Keratinocyte (primary cell): ENCODE measurements at regions not wholly inside any gene's neighbourhood (a gene's known extent, or its start where the extent isn't known, plus 50 kb on each side); places are given as distances from the start of the nearest gene placed in this dataset.

Experiments
- DNase-seq: peaks from one replicate; pipeline ENCODE4 v3.0.0-alpha.2; 2011; ENCODE audit warnings: low read depth, missing footprints, low spot score
- FAIRE-seq: peaks from 2 replicates; lab custom pipeline; 2011; peaks lifted over from hg19 to GRCh38; lab: Jason Lieb, UNC
- H2AFZ ChIP-seq: 2 replicates; pipeline ENCODE4 v1.6.0; 2012; ENCODE audit warnings: low read length, control low read depth, inconsistent platforms; ENCODE audit not compliant: control insufficient read depth
- H3K27ac ChIP-seq: 2 replicates; pipeline ENCODE4 v1.5.1; 2011; ENCODE audit warnings: low read length; ENCODE audit not compliant: control insufficient read depth, insufficient read depth
- H3K27me3 ChIP-seq: 3 replicates; pipeline ENCODE4 v1.6.0; 2011; ENCODE audit warnings: low read length; ENCODE audit not compliant: control insufficient read depth, insufficient read depth; ENCODE audit errors: extremely low read depth
- H3K36me3 ChIP-seq, 2 experiments: 2 replicates in 1 of 2; 3 replicates in 1 of 2; pipeline ENCODE4 v1.5.1; 2011; ENCODE audit warnings: low read length in 2 of 2, mild to moderate bottlenecking in 1 of 2; ENCODE audit not compliant: control insufficient read depth in 2 of 2, insufficient read depth in 2 of 2; ENCODE audit errors: extremely low read depth in 1 of 2
- H3K4me1 ChIP-seq: 3 replicates; pipeline ENCODE4 v1.5.1; 2011; ENCODE audit warnings: low read length; ENCODE audit not compliant: control insufficient read depth, insufficient read depth; ENCODE audit errors: extremely low read depth
- H3K4me2 ChIP-seq: 3 replicates; pipeline ENCODE4 v1.6.0; 2011; ENCODE audit warnings: low read depth, low read length; ENCODE audit not compliant: control insufficient read depth, insufficient read depth; ENCODE audit errors: extremely low read depth
- H3K4me3 ChIP-seq, 3 experiments: fragments of 200-600 bp in 1 of 3; sonication (generic) in 1 of 3; 2 replicates in 2 of 3; 3 replicates in 1 of 3; pipeline ENCODE4 v1.5.1; 2011 to 2016; ENCODE audit warnings: low read length in 3 of 3, mild to moderate bottlenecking in 3 of 3, control low read depth in 2 of 3, inconsistent platforms in 1 of 3, low read depth in 1 of 3, mixed read lengths in 1 of 3, mixed run types in 1 of 3, moderate library complexity in 1 of 3; ENCODE audit not compliant: control insufficient read depth in 2 of 3, insufficient read depth in 2 of 3; ENCODE audit errors: extremely low read depth in 1 of 3
- H3K79me2 ChIP-seq: 2 replicates; pipeline ENCODE4 v1.6.0; 2012; ENCODE audit warnings: low read length; ENCODE audit not compliant: control insufficient read depth, insufficient read depth
- H3K9ac ChIP-seq: 3 replicates; pipeline ENCODE4 v1.6.0; 2011; ENCODE audit warnings: low read length; ENCODE audit not compliant: control insufficient read depth, insufficient read depth; ENCODE audit errors: extremely low read depth
- H3K9me1 ChIP-seq: 3 replicates; pipeline ENCODE4 v1.6.0; 2011; ENCODE audit warnings: low read length; ENCODE audit not compliant: control insufficient read depth, insufficient read depth; ENCODE audit errors: extremely low read depth
- H3K9me3 ChIP-seq: 2 replicates; pipeline ENCODE4 v1.5.1; 2012; ENCODE audit warnings: low read depth, low read length; ENCODE audit not compliant: control insufficient read depth
- H4K20me1 ChIP-seq: 3 replicates; pipeline ENCODE4 v1.6.0; 2011; ENCODE audit warnings: low read length; ENCODE audit not compliant: control insufficient read depth, insufficient read depth; ENCODE audit errors: extremely low read depth
- CTCF ChIP-seq, 3 experiments: IDR thresholded peaks in 1 of 3; conservative IDR thresholded peaks in 1 of 3; optimal IDR thresholded peaks in 1 of 3; 2 replicates in 2 of 3; 3 replicates in 1 of 3; pipeline versions ENCODE3 to v1.5.1; 2011; ENCODE audit warnings: low read length in 3 of 3, mild to moderate bottlenecking in 3 of 3, moderate library complexity in 2 of 3, control low read depth in 1 of 3, inconsistent platforms in 1 of 3; ENCODE audit not compliant: insufficient read depth in 2 of 3; ENCODE audit errors: extremely low read depth in 1 of 3
- EZH2 ChIP-seq: IDR thresholded peaks from one replicate; pipeline ENCODE4 v1.6.1; 2012; ENCODE audit warnings: inconsistent platforms, mild to moderate bottlenecking, low read length, moderate library complexity
- dilution Hi-C: fragments of 300-500 bp; cut with MboI; formaldehyde crosslinking; loops from one replicate; pipeline ENCODE4 v1.7.0; 2020; ENCODE audit warnings: low sequenced_read_pairs; ENCODE audit not compliant: extremely low pct_ligation_motif_present

DNA sequence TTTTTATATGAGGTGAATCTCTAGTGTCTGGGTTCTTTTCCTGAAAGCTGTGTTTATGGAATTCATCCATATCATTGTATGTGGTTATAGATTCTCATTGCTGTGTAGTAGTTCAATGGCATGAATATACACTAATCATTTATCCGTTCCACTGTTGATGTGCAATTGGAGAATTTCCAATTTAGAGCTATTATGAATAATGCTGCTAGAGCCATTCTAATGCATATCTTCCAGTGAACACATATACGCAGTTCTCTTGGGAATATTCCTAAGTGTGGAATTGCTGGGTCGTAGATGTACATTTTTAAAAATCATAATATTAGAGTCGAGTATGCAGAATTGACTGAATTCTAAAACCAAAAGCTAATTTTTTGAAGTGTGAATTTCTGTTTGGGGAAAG, 327.5 kb upstream of the JAG1 start:
- Histone ChIP-seq H3K9ac (peak overlapping the region; percentile 45), H3K9me1 (no peaks in the 10 kb centered on the region), H3K4me3 (peak overlapping the region in 1 of 3 experiments; percentile 34), H3K4me2 (peak overlapping the region; percentile 54), H3K79me2 (no peaks in the 10 kb centered on the region), H3K9me3 (no peaks in the 10 kb centered on the region), H3K36me3 (no peaks in the 10 kb centered on the region), H4K20me1 (no peaks in the 10 kb centered on the region), H3K27ac (peak overlapping the region; percentile 89), H3K4me1 (peaks cover 34% of the 10 kb centered on the region), H2AFZ (no peak overlapping the region), H3K27me3 (no peaks in the 10 kb centered on the region)
- FAIRE-seq: peak; percentile 61
- TF ChIP-seq EZH2 (no peak), CTCF (optimal IDR thresholded peaks at IDR 0.05 in 1 of 3, IDR thresholded peaks at IDR 0.05 in 1 of 3, conservative IDR thresholded peaks at IDR 0.05 in 1 of 3; ENCODE audit: extremely low read depth in 1 of 3, insufficient read depth in 2 of 3, low read length in 3 of 3) (no peak)
- no peak for DNase-seq
- dilution Hi-C loops: no loop called here

GRCh38 chr20:11001764-11002540, 328.2 kb upstream of the JAG1 start:
- H3K9me1 ChIP-seq: no peaks in the 10 kb centered on the region
- peak; percentile 97 for DNase-seq
- no peaks in the 10 kb centered on the region for H3K79me2 ChIP-seq
- TF ChIP-seq CTCF (optimal IDR thresholded peaks at IDR 0.05 in 1 of 3, IDR thresholded peaks at IDR 0.05 in 1 of 3, conservative IDR thresholded peaks at IDR 0.05 in 1 of 3; ENCODE audit: extremely low read depth in 1 of 3, insufficient read depth in 2 of 3, low read length in 3 of 3): no peak
- dilution Hi-C loops: no loop called here
- FAIRE-seq: peak; percentile 99
- peak overlapping the region in 1 of 3 experiments; percentile 30 for H3K4me3 ChIP-seq
- H4K20me1 ChIP-seq: no peaks in the 10 kb centered on the region
- H3K4me1 ChIP-seq: peaks cover 34% of the 10 kb centered on the region
- H3K9ac ChIP-seq: peak overlapping the region; percentile 56
- H3K9me3 ChIP-seq: no peaks in the 10 kb centered on the region
- no peaks in the 10 kb centered on the region for H3K36me3 ChIP-seq
- H2AFZ ChIP-seq: no peak overlapping the region
- H3K27ac ChIP-seq: peak overlapping the region; percentile 89
- H3K4me2 ChIP-seq: peak overlapping the region; percentile 75
- H3K27me3 ChIP-seq: no peaks in the 10 kb centered on the region
